ENCODE measurements at regions not wholly inside any gene's neighbourhood (a gene's known extent, or its start where the extent isn't known, plus 50 kb on each side); places are given as distances from the start of the nearest gene placed in this dataset.

GRCh38 chr6:28711788-28712341 lies 186.2 kb downstream of the GPX5 start:
- TF ChIP-seq, protein P1, sequence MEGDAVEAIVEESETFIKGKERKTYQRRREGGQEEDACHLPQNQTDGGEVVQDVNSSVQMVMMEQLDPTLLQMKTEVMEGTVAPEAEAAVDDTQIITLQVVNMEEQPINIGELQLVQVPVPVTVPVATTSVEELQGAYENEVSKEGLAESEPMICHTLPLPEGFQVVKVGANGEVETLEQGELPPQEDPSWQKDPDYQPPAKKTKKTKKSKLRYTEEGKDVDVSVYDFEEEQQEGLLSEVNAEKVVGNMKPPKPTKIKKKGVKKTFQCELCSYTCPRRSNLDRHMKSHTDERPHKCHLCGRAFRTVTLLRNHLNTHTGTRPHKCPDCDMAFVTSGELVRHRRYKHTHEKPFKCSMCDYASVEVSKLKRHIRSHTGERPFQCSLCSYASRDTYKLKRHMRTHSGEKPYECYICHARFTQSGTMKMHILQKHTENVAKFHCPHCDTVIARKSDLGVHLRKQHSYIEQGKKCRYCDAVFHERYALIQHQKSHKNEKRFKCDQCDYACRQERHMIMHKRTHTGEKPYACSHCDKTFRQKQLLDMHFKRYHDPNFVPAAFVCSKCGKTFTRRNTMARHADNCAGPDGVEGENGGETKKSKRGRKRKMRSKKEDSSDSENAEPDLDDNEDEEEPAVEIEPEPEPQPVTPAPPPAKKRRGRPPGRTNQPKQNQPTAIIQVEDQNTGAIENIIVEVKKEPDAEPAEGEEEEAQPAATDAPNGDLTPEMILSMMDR (IDR thresholded peaks at IDR 0.05; ENCODE audit: low read depth, low read length) = no peak
- H3K27me3 ChIP-seq (ENCODE audit: control insufficient read depth, insufficient read depth, low read length) = no peaks in the 10 kb centered on the region
- ChIA-PET CTCF (interaction anchor here (0.6 kb wide), 1 partner anchor 916 kb away, joined by 4 read pairs; no protein-coding TSS in a partner anchor), POLR2A (no interaction called here)
- H3K9me3 ChIP-seq (ENCODE audit: control insufficient read depth, insufficient read depth, low read length) = peaks cover 4% of the 10 kb centered on the region
- H3K4me3 ChIP-seq (ENCODE audit: low read depth, low read length) = no peak overlapping the region
- no peak overlapping the region for H3K27ac ChIP-seq (ENCODE audit: low read depth, low read length)
- no peak for DNase-seq (ENCODE audit: low read depth, low spot score)

GRCh38 chr6:28712982-28713381 lies 187.3 kb downstream of the GPX5 start:
- TF ChIP-seq, protein P1 (IDR thresholded peaks at IDR 0.05; ENCODE audit: low read depth, low read length) = no peak
- ChIA-PET POLR2A (no interaction called here), CTCF (no interaction called here)
- no peak for DNase-seq (ENCODE audit: low read depth, low spot score)
- no peaks in the 10 kb centered on the region for H3K27me3 ChIP-seq (ENCODE audit: control insufficient read depth, insufficient read depth, low read length)
- H3K27ac ChIP-seq (ENCODE audit: low read depth, low read length) = no peak overlapping the region
- H3K9me3 ChIP-seq (ENCODE audit: control insufficient read depth, insufficient read depth, low read length) = no peaks in the 10 kb centered on the region
- H3K4me3 ChIP-seq (ENCODE audit: low read depth, low read length) = no peak overlapping the region

DNA sequence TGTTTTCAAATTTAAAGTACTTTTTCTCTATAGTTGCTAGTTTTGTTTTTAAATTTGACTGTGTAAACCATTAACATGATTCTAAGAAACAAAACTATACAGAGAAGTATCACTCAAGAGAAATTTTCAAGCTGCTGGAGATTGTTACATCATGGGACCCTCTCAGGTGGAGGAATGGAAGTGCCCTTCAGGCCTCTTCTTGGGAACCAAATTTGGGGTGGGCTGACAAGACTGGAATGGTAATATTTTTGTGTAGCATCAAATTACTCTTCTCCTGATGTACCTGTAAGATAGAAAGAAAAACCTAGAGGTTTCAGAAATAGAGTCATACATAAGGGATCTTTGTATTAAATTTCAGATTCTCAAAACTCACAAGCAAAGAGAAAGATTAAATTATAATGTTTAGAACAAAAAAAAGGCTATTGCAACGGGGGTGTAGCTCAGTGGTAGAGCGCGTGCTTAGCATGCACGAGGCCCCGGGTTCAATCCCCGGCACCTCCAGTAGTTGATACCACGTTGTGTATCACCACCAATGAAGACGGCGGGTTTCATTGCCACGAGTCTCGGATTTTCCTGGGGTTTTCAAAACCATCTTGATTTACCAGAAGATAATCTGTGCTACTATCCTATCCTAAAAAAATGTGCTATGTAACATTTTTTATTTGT lies 193.7 kb downstream of the GPX5 start:
- no peak overlapping the region for H3K4me3 ChIP-seq (ENCODE audit: low read depth, low read length)
- H3K27me3 ChIP-seq (ENCODE audit: control insufficient read depth, insufficient read depth, low read length) = no peaks in the 10 kb centered on the region
- ChIA-PET CTCF (no interaction called here), POLR2A (no interaction called here)
- no peak for DNase-seq (ENCODE audit: low read depth, low spot score)
- no peak overlapping the region for H3K27ac ChIP-seq (ENCODE audit: low read depth, low read length)
- TF ChIP-seq, protein P1 (IDR thresholded peaks at IDR 0.05; ENCODE audit: low read depth, low read length) = no peak
- H3K9me3 ChIP-seq (ENCODE audit: control insufficient read depth, insufficient read depth, low read length) = no peaks in the 10 kb centered on the region

GRCh38 chr6:28720357-28721231 lies 194.9 kb downstream of the GPX5 start:
- Histone ChIP-seq H3K4me3 (ENCODE audit: low read depth, low read length) (no peak overlapping the region), H3K9me3 (ENCODE audit: control insufficient read depth, insufficient read depth, low read length) (no peaks in the 10 kb centered on the region), H3K27ac (ENCODE audit: low read depth, low read length) (no peak overlapping the region), H3K27me3 (ENCODE audit: control insufficient read depth, insufficient read depth, low read length) (no peaks in the 10 kb centered on the region)
- ChIA-PET POLR2A (no interaction called here), CTCF (no interaction called here)
- TF ChIP-seq, protein P1 (IDR thresholded peaks at IDR 0.05; ENCODE audit: low read depth, low read length) = no peak
- no peak for DNase-seq (ENCODE audit: low read depth, low spot score)

GRCh38 chr6:28721372-28721771 lies 195.7 kb downstream of the GPX5 start:
- Histone ChIP-seq H3K9me3 (ENCODE audit: control insufficient read depth, insufficient read depth, low read length) (no peaks in the 10 kb centered on the region), H3K27me3 (ENCODE audit: control insufficient read depth, insufficient read depth, low read length) (no peaks in the 10 kb centered on the region), H3K27ac (ENCODE audit: low read depth, low read length) (no peak overlapping the region), H3K4me3 (ENCODE audit: low read depth, low read length) (no peak overlapping the region)
- TF ChIP-seq, protein P1 (IDR thresholded peaks at IDR 0.05; ENCODE audit: low read depth, low read length) = no peak
- ChIA-PET CTCF (no interaction called here), POLR2A (no interaction called here)
- DNase-seq (ENCODE audit: low read depth, low spot score) = no peak
